NT2/D1 (cell line): ENCODE measurements at regions not wholly inside any gene's neighbourhood (a gene's known extent, or its start where the extent isn't known, plus 50 kb on each side); places are given as distances from the start of the nearest gene placed in this dataset.

Experiments used
- SUZ12 ChIP-seq: IDR thresholded peaks from 2 replicates; pipeline ENCODE4 v1.6.1; 2011; ENCODE audit not compliant: insufficient read length, insufficient read depth; ENCODE audit errors: extremely low read depth
- YY1 ChIP-seq: IDR thresholded peaks from 2 replicates; pipeline ENCODE4 v1.6.1; 2011; ENCODE audit not compliant: insufficient read length, insufficient read depth

GRCh38 chr9:135214706-135215105 lies 127.2 kb downstream of the OLFM1 start:
- TF ChIP-seq YY1 (no peak), SUZ12 (no peak)
